ENCODE measurements at regions not wholly inside any gene's neighbourhood (a gene's known extent, or its start where the extent isn't known, plus 50 kb on each side); places are given as distances from the start of the nearest gene placed in this dataset.

DNA sequence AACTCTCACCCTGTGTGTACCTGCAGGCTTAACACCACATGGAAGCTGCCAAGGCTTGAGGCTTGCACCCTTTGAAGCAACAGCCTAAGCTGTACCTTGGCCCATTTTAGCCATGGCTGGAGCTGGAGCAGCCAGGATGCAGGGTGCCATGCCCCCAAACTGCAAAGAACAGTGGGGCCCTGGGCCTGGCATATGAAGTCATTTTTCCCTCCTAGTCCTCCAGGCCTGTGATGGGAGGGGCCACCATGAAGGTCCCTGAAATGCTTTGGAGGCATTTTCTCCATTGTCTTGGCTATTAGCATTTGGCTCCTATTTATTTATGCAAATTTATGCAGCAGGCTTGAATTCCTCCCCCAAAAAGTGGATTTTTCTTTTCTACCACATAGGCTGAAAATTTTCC, 238.4 kb downstream of the CDCA7 start (continued):
- TF ChIP-seq MXI1 (conservative IDR thresholded peaks at IDR 0.05; ENCODE audit: poor library complexity, severe bottlenecking), result no peak

DNA sequence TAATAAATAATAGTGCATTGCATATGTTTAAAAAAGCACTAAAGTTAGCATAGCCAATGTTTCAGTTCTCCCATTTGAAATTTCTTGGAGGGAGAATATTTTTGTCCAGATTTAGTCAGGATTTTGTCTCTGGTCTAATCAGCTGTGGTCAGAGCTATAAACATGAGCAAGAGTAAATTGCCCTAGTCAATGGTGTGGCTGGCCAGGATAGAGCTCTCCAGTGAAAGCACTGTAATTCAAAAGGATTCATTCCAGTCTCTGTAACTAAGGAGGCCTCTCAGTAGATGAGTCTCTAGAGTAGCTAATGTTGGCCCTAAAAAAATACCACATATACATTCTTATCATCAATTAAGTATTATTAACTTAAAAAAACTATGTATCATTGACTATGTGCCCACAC, 241.6 kb downstream of the CDCA7 start:
- H3K9me3 ChIP-seq (ENCODE audit: low read length), result peaks cover 13% of the 10 kb centered on the region
- H3K9me2 ChIP-seq (ENCODE audit: insufficient read depth, low read length), result no peaks in the 10 kb centered on the region
- TF ChIP-seq EZH2 (IDR thresholded peaks at IDR 0.05; ENCODE audit: borderline replicate concordance, insufficient read depth, low read length, poor library complexity, severe bottlenecking), result no peak
- no peak for TF ChIP-seq RAD21 (conservative IDR thresholded peaks at IDR 0.05)
- TF ChIP-seq SMC3 (conservative IDR thresholded peaks at IDR 0.05; ENCODE audit: poor library complexity), result no peak
- TF ChIP-seq TAF1 (IDR thresholded peaks at IDR 0.05; ENCODE audit: low read depth), result no peak
- no peak for TF ChIP-seq MXI1 (conservative IDR thresholded peaks at IDR 0.05; ENCODE audit: poor library complexity, severe bottlenecking)
- TF ChIP-seq, protein P1, sequence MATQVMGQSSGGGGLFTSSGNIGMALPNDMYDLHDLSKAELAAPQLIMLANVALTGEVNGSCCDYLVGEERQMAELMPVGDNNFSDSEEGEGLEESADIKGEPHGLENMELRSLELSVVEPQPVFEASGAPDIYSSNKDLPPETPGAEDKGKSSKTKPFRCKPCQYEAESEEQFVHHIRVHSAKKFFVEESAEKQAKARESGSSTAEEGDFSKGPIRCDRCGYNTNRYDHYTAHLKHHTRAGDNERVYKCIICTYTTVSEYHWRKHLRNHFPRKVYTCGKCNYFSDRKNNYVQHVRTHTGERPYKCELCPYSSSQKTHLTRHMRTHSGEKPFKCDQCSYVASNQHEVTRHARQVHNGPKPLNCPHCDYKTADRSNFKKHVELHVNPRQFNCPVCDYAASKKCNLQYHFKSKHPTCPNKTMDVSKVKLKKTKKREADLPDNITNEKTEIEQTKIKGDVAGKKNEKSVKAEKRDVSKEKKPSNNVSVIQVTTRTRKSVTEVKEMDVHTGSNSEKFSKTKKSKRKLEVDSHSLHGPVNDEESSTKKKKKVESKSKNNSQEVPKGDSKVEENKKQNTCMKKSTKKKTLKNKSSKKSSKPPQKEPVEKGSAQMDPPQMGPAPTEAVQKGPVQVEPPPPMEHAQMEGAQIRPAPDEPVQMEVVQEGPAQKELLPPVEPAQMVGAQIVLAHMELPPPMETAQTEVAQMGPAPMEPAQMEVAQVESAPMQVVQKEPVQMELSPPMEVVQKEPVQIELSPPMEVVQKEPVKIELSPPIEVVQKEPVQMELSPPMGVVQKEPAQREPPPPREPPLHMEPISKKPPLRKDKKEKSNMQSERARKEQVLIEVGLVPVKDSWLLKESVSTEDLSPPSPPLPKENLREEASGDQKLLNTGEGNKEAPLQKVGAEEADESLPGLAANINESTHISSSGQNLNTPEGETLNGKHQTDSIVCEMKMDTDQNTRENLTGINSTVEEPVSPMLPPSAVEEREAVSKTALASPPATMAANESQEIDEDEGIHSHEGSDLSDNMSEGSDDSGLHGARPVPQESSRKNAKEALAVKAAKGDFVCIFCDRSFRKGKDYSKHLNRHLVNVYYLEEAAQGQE (IDR thresholded peaks at IDR 0.05; ENCODE audit: borderline replicate concordance), result no peak
- no peak for TF ChIP-seq EP300 (conservative IDR thresholded peaks at IDR 0.05; ENCODE audit: poor library complexity, severe bottlenecking)
- TF ChIP-seq POLR2AphosphoS5 (IDR thresholded peaks at IDR 0.05), result no peak
- TF ChIP-seq, protein P2, sequence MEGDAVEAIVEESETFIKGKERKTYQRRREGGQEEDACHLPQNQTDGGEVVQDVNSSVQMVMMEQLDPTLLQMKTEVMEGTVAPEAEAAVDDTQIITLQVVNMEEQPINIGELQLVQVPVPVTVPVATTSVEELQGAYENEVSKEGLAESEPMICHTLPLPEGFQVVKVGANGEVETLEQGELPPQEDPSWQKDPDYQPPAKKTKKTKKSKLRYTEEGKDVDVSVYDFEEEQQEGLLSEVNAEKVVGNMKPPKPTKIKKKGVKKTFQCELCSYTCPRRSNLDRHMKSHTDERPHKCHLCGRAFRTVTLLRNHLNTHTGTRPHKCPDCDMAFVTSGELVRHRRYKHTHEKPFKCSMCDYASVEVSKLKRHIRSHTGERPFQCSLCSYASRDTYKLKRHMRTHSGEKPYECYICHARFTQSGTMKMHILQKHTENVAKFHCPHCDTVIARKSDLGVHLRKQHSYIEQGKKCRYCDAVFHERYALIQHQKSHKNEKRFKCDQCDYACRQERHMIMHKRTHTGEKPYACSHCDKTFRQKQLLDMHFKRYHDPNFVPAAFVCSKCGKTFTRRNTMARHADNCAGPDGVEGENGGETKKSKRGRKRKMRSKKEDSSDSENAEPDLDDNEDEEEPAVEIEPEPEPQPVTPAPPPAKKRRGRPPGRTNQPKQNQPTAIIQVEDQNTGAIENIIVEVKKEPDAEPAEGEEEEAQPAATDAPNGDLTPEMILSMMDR (IDR thresholded peaks at IDR 0.05; ENCODE audit: poor library complexity, severe bottlenecking), result no peak
- H3K27ac ChIP-seq (ENCODE audit: low read length), result no peak overlapping the region
- no peak overlapping the region for H3K9ac ChIP-seq (ENCODE audit: low read length)
- H3K79me2 ChIP-seq (replicated peaks; ENCODE audit: insufficient read depth, low read length), result no peaks in the 10 kb centered on the region
- no peaks in the 10 kb centered on the region for H3K36me3 ChIP-seq (ENCODE audit: insufficient read depth, low read length)
- no peak overlapping the region for H3K4me3 ChIP-seq (ENCODE audit: low read length)
- no peak overlapping the region for H2AFZ ChIP-seq (ENCODE audit: low read depth, low read length)
- no peaks in the 10 kb centered on the region for H4K20me1 ChIP-seq (ENCODE audit: insufficient read depth)
- H3K27me3 ChIP-seq (ENCODE audit: insufficient read depth, low read depth, low read length), result no peaks in the 10 kb centered on the region
- no peak overlapping the region for H3K4me2 ChIP-seq (ENCODE audit: low read length)
- no peaks in the 10 kb centered on the region for H3F3A ChIP-seq (ENCODE audit: insufficient read depth, low read length, poor library complexity, severe bottlenecking)

DNA sequence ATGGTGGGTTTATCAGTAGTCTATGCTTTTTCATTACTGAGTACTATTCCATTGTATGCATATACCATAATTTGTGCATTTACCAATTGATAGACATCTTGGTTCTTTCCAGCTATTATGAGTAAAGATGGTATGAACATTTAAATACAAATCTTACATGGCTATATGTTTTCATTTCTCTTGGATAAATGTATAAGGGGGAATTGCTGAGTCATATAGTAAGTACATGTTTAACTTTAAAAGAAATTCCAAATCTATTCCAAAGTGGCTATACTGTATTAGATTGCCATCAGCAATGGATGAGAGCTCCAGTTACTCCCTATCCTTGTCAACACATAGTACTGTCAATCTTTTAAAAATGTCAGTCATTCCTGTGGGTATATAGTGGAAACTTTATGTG, 243.9 kb downstream of the CDCA7 start:
- no peaks in the 10 kb centered on the region for H3K9me2 ChIP-seq (ENCODE audit: insufficient read depth, low read length)
- no peak overlapping the region for H3K9ac ChIP-seq (ENCODE audit: low read length)
- TF ChIP-seq SMC3 (conservative IDR thresholded peaks at IDR 0.05; ENCODE audit: poor library complexity) (no peak), RAD21 (conservative IDR thresholded peaks at IDR 0.05) (no peak), MXI1 (conservative IDR thresholded peaks at IDR 0.05; ENCODE audit: poor library complexity, severe bottlenecking) (no peak), POLR2AphosphoS5 (IDR thresholded peaks at IDR 0.05) (no peak), EZH2 (IDR thresholded peaks at IDR 0.05; ENCODE audit: borderline replicate concordance, insufficient read depth, low read length, poor library complexity, severe bottlenecking) (no peak), TAF1 (IDR thresholded peaks at IDR 0.05; ENCODE audit: low read depth) (no peak), EP300 (conservative IDR thresholded peaks at IDR 0.05; ENCODE audit: poor library complexity, severe bottlenecking) (no peak)
- TF ChIP-seq, protein P1 (IDR thresholded peaks at IDR 0.05; ENCODE audit: borderline replicate concordance), result no peak
- TF ChIP-seq, protein P2 (IDR thresholded peaks at IDR 0.05; ENCODE audit: poor library complexity, severe bottlenecking), result no peak
- H3K79me2 ChIP-seq (replicated peaks; ENCODE audit: insufficient read depth, low read length), result no peaks in the 10 kb centered on the region
- no peaks in the 10 kb centered on the region for H3K27me3 ChIP-seq (ENCODE audit: insufficient read depth, low read depth, low read length)
- no peak overlapping the region for H3K27ac ChIP-seq (ENCODE audit: low read length)
- H3K9me3 ChIP-seq (ENCODE audit: low read length), result peaks cover 13% of the 10 kb centered on the region
- H3F3A ChIP-seq (ENCODE audit: insufficient read depth, low read length, poor library complexity, severe bottlenecking), result no peaks in the 10 kb centered on the region
- H2AFZ ChIP-seq (ENCODE audit: low read depth, low read length), result no peak overlapping the region
- no peaks in the 10 kb centered on the region for H3K36me3 ChIP-seq (ENCODE audit: insufficient read depth, low read length)
- H4K20me1 ChIP-seq (ENCODE audit: insufficient read depth), result no peaks in the 10 kb centered on the region
- no peak overlapping the region for H3K4me3 ChIP-seq (ENCODE audit: low read length)
- no peak overlapping the region for H3K4me2 ChIP-seq (ENCODE audit: low read length)

All from neural cell (in vitro differentiated cells).